Glutamatergic neuron (in vitro differentiated cells): ENCODE measurements at regions not wholly inside any gene's neighbourhood (a gene's known extent, or its start where the extent isn't known, plus 50 kb on each side); places are given as distances from the start of the nearest gene placed in this dataset.

Source experiments
- DNase-seq: peaks from one replicate; pipeline ENCODE4 v3.0.0; 2022
- H3K27ac Mint-ChIP-seq: one replicate; pipeline ENCODE4 v1.8.0; 2020; ENCODE audit warnings: mild to moderate bottlenecking, mixed read lengths, inconsistent platforms; ENCODE audit not compliant: unreplicated experiment
- H3K27me3 Mint-ChIP-seq: one replicate; pipeline ENCODE4 v1.8.0; 2020; ENCODE audit warnings: mild to moderate bottlenecking, moderate library complexity, mixed read lengths, inconsistent platforms; ENCODE audit not compliant: unreplicated experiment
- H3K36me3 Mint-ChIP-seq: one replicate; pipeline ENCODE4 v1.8.0; 2020; ENCODE audit warnings: mild to moderate bottlenecking, mixed read lengths, inconsistent platforms; ENCODE audit not compliant: unreplicated experiment
- H3K4me1 Mint-ChIP-seq: one replicate; pipeline ENCODE4 v1.8.0; 2020; ENCODE audit warnings: mild to moderate bottlenecking, low read depth, mixed read lengths, inconsistent platforms; ENCODE audit not compliant: unreplicated experiment
- H3K4me3 Mint-ChIP-seq: one replicate; pipeline ENCODE4 v1.8.0; 2020; ENCODE audit warnings: mild to moderate bottlenecking, mixed read lengths, inconsistent platforms; ENCODE audit not compliant: unreplicated experiment
- H3K9me3 Mint-ChIP-seq: one replicate; pipeline ENCODE4 v1.8.0; 2020; ENCODE audit warnings: mild to moderate bottlenecking, moderate library complexity, mixed read lengths, inconsistent platforms; ENCODE audit not compliant: unreplicated experiment
- CTCF ChIP-seq: fragments of 200-600 bp; sonication (generic); IDR thresholded peaks from one replicate; pipeline ENCODE4 v1.5.0; 2021; ENCODE audit not compliant: partially characterized antibody, unreplicated experiment

DNA sequence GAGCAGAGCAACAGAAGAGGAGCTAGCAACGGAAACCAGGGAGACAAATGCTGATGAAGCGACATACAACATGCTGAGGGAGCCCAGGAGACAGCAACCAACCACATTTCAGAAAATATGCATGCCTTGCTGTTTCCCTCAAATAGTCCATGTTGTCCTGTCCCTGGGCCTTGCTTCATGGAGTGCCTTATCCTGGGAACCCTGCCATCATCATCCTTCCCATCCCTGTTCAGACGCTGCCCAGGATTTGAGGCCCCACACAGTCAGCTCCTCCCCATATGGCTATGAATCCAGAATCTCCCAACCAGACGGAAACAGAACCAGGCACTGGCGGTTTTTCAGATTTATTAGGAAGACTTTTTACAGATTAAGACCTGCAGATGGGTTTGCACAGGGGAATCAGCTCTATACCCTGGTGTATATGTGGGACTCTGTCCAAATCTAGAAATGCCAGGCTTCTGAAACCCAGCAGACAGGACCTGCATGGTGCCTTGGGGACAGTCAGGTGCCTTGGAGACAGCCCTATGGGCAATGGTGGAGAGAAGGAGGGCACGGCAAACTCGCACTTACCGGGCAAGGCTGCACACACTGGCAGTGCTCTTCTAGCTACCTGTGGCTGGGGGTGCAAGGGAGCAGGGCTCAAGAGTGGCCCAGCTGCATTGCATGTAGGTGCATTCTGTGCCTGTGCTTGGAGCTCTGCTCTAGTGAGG lies 199.7 kb upstream of the MAMLD1 start:
- no peak overlapping the region for H3K27ac Mint-ChIP-seq
- no peaks in the 10 kb centered on the region for H3K36me3 Mint-ChIP-seq
- DNase-seq: no peak
- TF ChIP-seq CTCF: no peak
- no peaks in the 10 kb centered on the region for H3K27me3 Mint-ChIP-seq
- H3K4me1 Mint-ChIP-seq: no peaks in the 10 kb centered on the region
- H3K4me3 Mint-ChIP-seq: no peak overlapping the region
- peaks cover 2% of the 10 kb centered on the region for H3K9me3 Mint-ChIP-seq

- Mint-ChIP-seq H3K9me3 (peaks cover 2% of the 10 kb centered on the region), H3K27ac (no peak overlapping the region), H3K4me1 (no peaks in the 10 kb centered on the region), H3K4me3 (no peak overlapping the region), H3K27me3 (no peaks in the 10 kb centered on the region), H3K36me3 (no peaks in the 10 kb centered on the region)
- no peak for DNase-seq
- no peak for TF ChIP-seq CTCF
These were observed 199.0 kb upstream of the MAMLD1 start for GRCh38 chrX:150163956-150164726.

- no peak for TF ChIP-seq CTCF
- Mint-ChIP-seq H3K4me3 (no peak overlapping the region), H3K27me3 (no peaks in the 10 kb centered on the region), H3K27ac (no peak overlapping the region), H3K4me1 (no peaks in the 10 kb centered on the region), H3K36me3 (no peaks in the 10 kb centered on the region), H3K9me3 (peaks cover 2% of the 10 kb centered on the region)
- DNase-seq: no peak
These were observed 198.0 kb upstream of the MAMLD1 start for GRCh38 chrX:150164971-150165600.

GRCh38 chrX:150165776-150166610 lies 197.1 kb upstream of the MAMLD1 start:
- TF ChIP-seq CTCF: no peak
- no peaks in the 10 kb centered on the region for H3K4me1 Mint-ChIP-seq
- no peak overlapping the region for H3K4me3 Mint-ChIP-seq
- H3K27ac Mint-ChIP-seq: no peak overlapping the region
- H3K36me3 Mint-ChIP-seq: no peaks in the 10 kb centered on the region
- no peaks in the 10 kb centered on the region for H3K27me3 Mint-ChIP-seq
- no peak for DNase-seq
- H3K9me3 Mint-ChIP-seq: peaks cover 2% of the 10 kb centered on the region
